GM12892 (cell line): ENCODE measurements at regions not wholly inside any gene's neighbourhood (a gene's known extent, or its start where the extent isn't known, plus 50 kb on each side); places are given as distances from the start of the nearest gene placed in this dataset.

Experiments
- POLR2A ChIP-seq: IDR thresholded peaks from 2 replicates; pipeline ENCODE4 v1.6.1; 2011; ENCODE audit warnings: low read depth, low read length, control low read depth
- POLR2AphosphoS5 ChIP-seq: IDR thresholded peaks from 2 replicates; pipeline ENCODE4 v1.6.1; 2011; ENCODE audit warnings: low read depth, low read length, control low read depth

DNA sequence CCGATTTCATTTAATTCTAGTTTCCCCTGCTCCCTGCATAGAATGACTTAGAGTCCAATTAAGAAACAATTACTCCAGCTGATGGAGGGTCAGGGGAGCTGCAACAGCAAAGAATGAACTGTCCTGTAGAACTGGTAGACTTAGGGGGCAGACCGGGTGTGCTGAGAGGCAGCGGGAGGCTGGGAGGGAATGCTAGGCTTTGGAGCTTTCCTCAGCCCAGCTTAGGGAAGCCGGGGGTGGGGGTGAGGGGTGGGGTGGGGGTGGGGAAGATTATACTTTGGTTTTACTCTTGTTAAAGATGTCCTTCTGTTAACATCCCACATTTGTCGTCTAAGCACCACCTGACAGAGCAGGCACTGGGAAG is 458.6 kb upstream of the ASIC2 start:
- no peak for TF ChIP-seq POLR2AphosphoS5
- no peak for TF ChIP-seq POLR2A
